Fibroblast of skin of scalp (primary cell): ENCODE measurements at regions not wholly inside any gene's neighbourhood (a gene's known extent, or its start where the extent isn't known, plus 50 kb on each side); places are given as distances from the start of the nearest gene placed in this dataset.

Experiments used
- DNase-seq: peaks from one replicate; pipeline ENCODE4 v3.0.0-alpha.2; 2013

GRCh38 chr13:40315416-40316064, 350.9 kb downstream of the FOXO1 start:
- no peak for DNase-seq

GRCh38 chr13:40316301-40316700, 350.1 kb downstream of the FOXO1 start:
- DNase-seq: no peak

GRCh38 chr13:40317980-40318327, 348.5 kb downstream of the FOXO1 start:
- DNase-seq: no peak

- DNase-seq: no peak
Measured at GRCh38 chr13:40318366-40318765, 348.1 kb downstream of the FOXO1 start.

GRCh38 chr13:40319699-40320579, 346.5 kb downstream of the FOXO1 start:
- no peak for DNase-seq

- DNase-seq: no peak
Measured at GRCh38 chr13:40328091-40328490, 338.4 kb downstream of the FOXO1 start.

GRCh38 chr13:40329781-40330485, 336.5 kb downstream of the FOXO1 start:
- DNase-seq: no peak

GRCh38 chr13:40330950-40331349, 335.5 kb downstream of the FOXO1 start:
- DNase-seq: no peak

GRCh38 chr13:40331802-40332201, 334.6 kb downstream of the FOXO1 start:
- no peak for DNase-seq

GRCh38 chr13:40333226-40333625, 333.2 kb downstream of the FOXO1 start:
- no peak for DNase-seq

- DNase-seq: no peak
Measured at GRCh38 chr13:40334031-40334430, 332.4 kb downstream of the FOXO1 start.

GRCh38 chr13:40334616-40335015, 331.8 kb downstream of the FOXO1 start:
- no peak for DNase-seq

GRCh38 chr13:40336228-40337221, 329.9 kb downstream of the FOXO1 start:
- no peak for DNase-seq

- no peak for DNase-seq
Measured at GRCh38 chr13:40337651-40338050, 328.8 kb downstream of the FOXO1 start.

GRCh38 chr13:40338217-40338616, 328.2 kb downstream of the FOXO1 start:
- DNase-seq: no peak

- peak; percentile 29 for DNase-seq
Measured at GRCh38 chr13:40340368-40341095, 325.9 kb downstream of the FOXO1 start.

GRCh38 chr13:40341096-40341471, 325.4 kb downstream of the FOXO1 start:
- DNase-seq: peak; percentile 34

- DNase-seq: no peak
Measured at GRCh38 chr13:40341501-40341900, 324.9 kb downstream of the FOXO1 start.

GRCh38 chr13:40342461-40342860, 324.0 kb downstream of the FOXO1 start:
- no peak for DNase-seq

GRCh38 chr13:40342901-40343300, 323.5 kb downstream of the FOXO1 start:
- no peak for DNase-seq

GRCh38 chr13:40343550-40344269, 322.7 kb downstream of the FOXO1 start:
- DNase-seq: no peak
